Fibroblast of lung (primary cell): ENCODE measurements at regions not wholly inside any gene's neighbourhood (a gene's known extent, or its start where the extent isn't known, plus 50 kb on each side); places are given as distances from the start of the nearest gene placed in this dataset.

ENCODE experiments used
- CTCF ChIP-seq, 2 donors: IDR thresholded peaks in 1 of 2; conservative IDR thresholded peaks in 1 of 2; 1 replicate in 1 of 2; 2 replicates in 1 of 2; pipeline ENCODE4 v1.5.1; 2011 to 2012; ENCODE audit warnings: low read length in 2 of 2, control low read depth in 1 of 2, inconsistent platforms in 1 of 2, low read depth in 1 of 2, mild to moderate bottlenecking in 1 of 2
- EZH2 ChIP-seq: IDR thresholded peaks from 2 replicates; pipeline ENCODE4 v1.5.1; 2012; ENCODE audit warnings: low read length, control low read depth, mild to moderate bottlenecking; ENCODE audit errors: missing control alignments

GRCh38 chr11:29251738-29252137, 765.1 kb downstream of the KCNA4 start:
- TF ChIP-seq CTCF (conservative IDR thresholded peaks at IDR 0.05 in 1 of 2, IDR thresholded peaks at IDR 0.05 in 1 of 2; ENCODE audit: low read depth in 1 of 2, low read length in 2 of 2) (no peak), EZH2 (no peak)
